T47D (cell line): ENCODE measurements at regions not wholly inside any gene's neighbourhood (a gene's known extent, or its start where the extent isn't known, plus 50 kb on each side); places are given as distances from the start of the nearest gene placed in this dataset.

ENCODE experiments used
- DNase-seq, 2 experiments: peaks; one replicate each; pipeline versions ENCODE4 v3.0.0 to v3.0.0-alpha.2; 2011 to 2012; ENCODE audit warnings: low read depth in 1 of 2, low spot score in 1 of 2
- JUND ChIP-seq: IDR thresholded peaks from 2 replicates; pipeline ENCODE4 v1.6.1; 2012; ENCODE audit warnings: low read depth
- in situ Hi-C: cut with HindIII; loops from 2 replicates; pipeline ENCODE4 v1.10.0; 2016; ENCODE audit warnings: low sequenced_read_pairs, low pct_unique_long_range_greater_than_20kb

GRCh38 chr12:19842116-19842515, 402.8 kb downstream of the AEBP2 start:
- TF ChIP-seq JUND = no peak
- in situ Hi-C loops = no loop called here
- no peak for DNase-seq

- DNase-seq = no peak
- TF ChIP-seq JUND = no peak
Measured at GRCh38 chr12:19844224-19844623, 404.9 kb downstream of the AEBP2 start.

GRCh38 chr12:19846574-19846973, 407.3 kb downstream of the AEBP2 start:
- in situ Hi-C loops = no loop called here
- no peak for DNase-seq
- TF ChIP-seq JUND = no peak

More at GRCh38 chr12:19844224-19844623, 404.9 kb downstream of the AEBP2 start:
- in situ Hi-C loops = no loop called here

GRCh38 chr12:19847294-19848059, 408.2 kb downstream of the AEBP2 start:
- in situ Hi-C loops = no loop called here
- no peak for TF ChIP-seq JUND
- no peak for DNase-seq

GRCh38 chr12:19848421-19848820, 409.1 kb downstream of the AEBP2 start:
- no peak for DNase-seq
- TF ChIP-seq JUND = no peak
- in situ Hi-C loops = no loop called here

- no peak for DNase-seq
- no peak for TF ChIP-seq JUND
- in situ Hi-C loops = no loop called here
Measured at GRCh38 chr12:19849208-19849607, 409.9 kb downstream of the AEBP2 start.

GRCh38 chr12:19850346-19851065, 411.2 kb downstream of the AEBP2 start:
- peak in 1 of 2 experiments; percentile 24 for DNase-seq
- in situ Hi-C loops = no loop called here
- no peak for TF ChIP-seq JUND

- TF ChIP-seq JUND = no peak
- no peak for DNase-seq
- in situ Hi-C loops = no loop called here
Measured at GRCh38 chr12:19852100-19852855, 413.0 kb downstream of the AEBP2 start.

- TF ChIP-seq JUND = no peak
- DNase-seq = no peak
- in situ Hi-C loops = no loop called here
Measured at GRCh38 chr12:19855851-19856250, 416.6 kb downstream of the AEBP2 start.

GRCh38 chr12:19856389-19856788, 417.1 kb downstream of the AEBP2 start:
- no peak for TF ChIP-seq JUND
- DNase-seq = no peak
- in situ Hi-C loops = no loop called here

- DNase-seq = no peak
- in situ Hi-C loops = no loop called here
- TF ChIP-seq JUND = no peak
Measured at GRCh38 chr12:19857204-19857603, 417.9 kb downstream of the AEBP2 start.

GRCh38 chr12:19867151-19867550, 427.9 kb downstream of the AEBP2 start:
- DNase-seq = no peak
- TF ChIP-seq JUND = no peak
- in situ Hi-C loops = no loop called here

- no peak for DNase-seq
- TF ChIP-seq JUND = no peak
- in situ Hi-C loops = no loop called here
Measured at GRCh38 chr12:19867970-19868369, 428.7 kb downstream of the AEBP2 start.
